ENCODE measurements at regions not wholly inside any gene's neighbourhood (a gene's known extent, or its start where the extent isn't known, plus 50 kb on each side); places are given as distances from the start of the nearest gene placed in this dataset.

DNA sequence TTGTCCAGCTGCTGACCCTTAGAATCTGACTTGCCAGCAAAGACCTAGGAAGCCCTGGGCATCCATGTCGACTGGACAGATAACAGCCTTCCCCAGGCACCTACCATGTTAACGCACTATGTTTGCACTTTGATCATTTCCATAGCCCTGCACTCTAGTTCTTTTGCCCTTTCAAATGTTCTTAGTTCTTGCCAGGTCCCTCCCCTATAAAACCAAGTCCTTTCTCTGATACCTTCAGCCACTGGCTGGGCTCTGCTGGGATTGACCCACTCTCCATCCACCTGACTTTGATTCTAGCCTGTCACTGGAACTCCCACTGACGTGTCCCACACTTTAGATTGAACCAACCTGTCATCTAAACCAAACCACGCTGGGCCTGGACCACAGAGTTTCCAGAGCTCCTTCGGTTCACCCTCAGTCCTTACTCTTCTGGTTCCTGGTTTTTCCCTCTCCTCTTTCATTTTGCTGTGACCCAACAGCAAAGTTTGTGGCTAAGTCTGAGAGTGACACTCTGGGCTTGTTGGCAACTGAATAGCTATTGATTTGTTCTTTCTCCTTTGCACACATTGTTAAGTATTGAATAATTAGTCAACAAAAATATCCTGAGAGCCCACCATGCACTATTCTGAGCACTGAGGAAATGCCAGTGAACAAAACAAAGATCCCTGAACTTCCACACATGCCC is 51.8 kb upstream of the STK38L start:
- Mint-ChIP-seq H3K4me1 (no peaks in the 10 kb centered on the region), H3K4me3 (no peak overlapping the region), H3K9me3 (no peaks in the 10 kb centered on the region), H3K36me3 (no peaks in the 10 kb centered on the region), H3K27ac (no peak overlapping the region)
- ATAC-seq (no peak), DNase-seq (ENCODE audit: low spot score in 2 of 2) (no peak)

DNA sequence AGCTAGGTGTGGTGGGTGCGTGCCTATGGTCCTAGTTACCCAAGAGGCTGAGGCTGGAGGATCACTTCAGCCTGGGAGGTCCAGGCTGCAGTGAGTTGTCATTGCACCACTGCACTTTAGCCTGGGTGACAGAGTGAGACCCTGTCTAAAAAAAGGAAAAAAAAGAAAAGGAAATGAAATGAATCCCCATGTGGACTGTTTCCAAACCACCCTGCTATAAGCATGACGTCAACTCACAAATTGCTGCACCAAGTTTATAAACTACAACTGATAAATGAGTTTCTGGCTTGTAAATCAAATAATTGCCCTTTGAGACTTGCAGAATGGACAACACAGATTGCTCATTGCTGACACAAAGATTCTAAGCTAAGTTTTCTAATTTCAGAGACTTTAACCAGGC is 51.0 kb upstream of the STK38L start:
- Mint-ChIP-seq H3K27ac (no peak overlapping the region), H3K9me3 (no peaks in the 10 kb centered on the region), H3K4me3 (no peak overlapping the region), H3K4me1 (no peaks in the 10 kb centered on the region), H3K36me3 (no peaks in the 10 kb centered on the region)
- no peak for DNase-seq (ENCODE audit: low spot score in 2 of 2)
- no peak for ATAC-seq

DNA sequence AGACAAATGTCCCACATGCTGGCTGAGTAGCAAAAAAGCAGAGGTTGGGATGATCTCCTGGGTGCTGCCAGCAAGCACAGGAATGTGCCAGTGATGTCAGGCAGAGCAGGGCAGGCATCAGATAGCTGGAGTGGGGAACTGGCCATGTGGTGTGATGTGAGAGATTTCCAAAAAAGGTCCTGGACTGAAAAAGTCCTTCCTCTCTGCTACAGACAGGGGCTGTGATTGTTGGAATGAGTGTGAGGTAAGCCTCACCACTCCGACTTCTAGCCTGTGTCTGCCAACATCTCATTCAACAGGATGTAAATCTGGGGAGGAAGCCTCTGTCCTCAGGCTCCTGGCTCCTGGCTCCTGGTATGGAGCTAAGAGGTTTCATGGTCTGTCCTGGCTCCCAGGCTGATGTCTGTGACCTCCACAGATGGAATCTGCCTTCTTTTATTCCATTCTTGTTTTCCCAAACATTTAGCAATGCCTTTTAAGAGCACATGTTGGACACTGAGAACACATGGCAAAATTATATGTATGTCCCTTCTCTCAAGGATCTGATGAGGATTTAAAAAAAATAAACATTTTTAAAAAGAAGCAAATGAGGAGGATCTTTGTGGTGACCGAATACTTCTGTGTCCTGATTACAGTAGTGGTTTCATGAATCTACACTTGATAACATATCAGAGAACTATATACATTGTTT is 50.1 kb upstream of the STK38L start:
- no peaks in the 10 kb centered on the region for H3K9me3 Mint-ChIP-seq
- no peak overlapping the region for H3K4me3 Mint-ChIP-seq
- DNase-seq (ENCODE audit: low spot score in 2 of 2) (no peak), ATAC-seq (no peak)
- H3K27ac Mint-ChIP-seq = no peak overlapping the region
- H3K36me3 Mint-ChIP-seq = no peaks in the 10 kb centered on the region
- no peaks in the 10 kb centered on the region for H3K4me1 Mint-ChIP-seq

All from stimulated activated effector memory CD8-positive, alpha-beta T cell treated with anti-CD3 and anti-CD28 coated beads, Interleukin-12 subunit alpha, Interleukin-12 subunit beta, amount 100 ng/mL, for 72 hours (primary cell).